ENCODE measurements at regions not wholly inside any gene's neighbourhood (a gene's known extent, or its start where the extent isn't known, plus 50 kb on each side); places are given as distances from the start of the nearest gene placed in this dataset.
"Not testable (repeated sequence)": the region's sequence is repeated elsewhere in the genome, so short reads cannot be mapped to it uniquely, and the experiment has no call there.

- no peak for DNase-seq
Observed at GRCh38 chr17:64784353-64785010, 122.4 kb upstream of the SMURF2 start.

- no peak for DNase-seq
Observed at GRCh38 chr17:64783556-64784352, 121.6 kb upstream of the SMURF2 start.

- peak; percentile 41 for DNase-seq
Observed at GRCh38 chr17:64783031-64783461, 120.9 kb upstream of the SMURF2 start.

- no peak for DNase-seq
Observed at GRCh38 chr17:64781810-64782555, 119.9 kb upstream of the SMURF2 start.

GRCh38 chr17:64781014-64781756 lies 119.1 kb upstream of the SMURF2 start:
- peak; percentile 80 to 86 for DNase-seq

GRCh38 chr17:64780096-64781013 lies 118.2 kb upstream of the SMURF2 start:
- DNase-seq: no peak

- DNase-seq: no peak
Observed at GRCh38 chr17:64779376-64780095, 117.4 kb upstream of the SMURF2 start.

- not testable (repeated sequence) for DNase-seq
Observed at GRCh38 chr17:64779098-64779375, 116.9 kb upstream of the SMURF2 start.

GRCh38 chr17:64778240-64779097 lies 116.4 kb upstream of the SMURF2 start:
- DNase-seq: no peak

GRCh38 chr17:64777415-64778239 lies 115.5 kb upstream of the SMURF2 start:
- peak; percentile 69 to 72 for DNase-seq

GRCh38 chr17:64776720-64777414 lies 114.8 kb upstream of the SMURF2 start:
- peak; percentile 96 to 97 for DNase-seq

- no peak for DNase-seq
Observed at GRCh38 chr17:64775701-64776570, 113.8 kb upstream of the SMURF2 start.

GRCh38 chr17:64774888-64775540 lies 112.9 kb upstream of the SMURF2 start:
- DNase-seq: no peak

GRCh38 chr17:64773836-64774761 lies 112.0 kb upstream of the SMURF2 start:
- peak; percentile 57 to 61 for DNase-seq

GRCh38 chr17:64773386-64773835 lies 111.3 kb upstream of the SMURF2 start:
- no peak for DNase-seq

GRCh38 chr17:64772845-64773299 lies 110.8 kb upstream of the SMURF2 start:
- DNase-seq: no peak

All from Kasumi-1 (cell line).